Activated B cell treated with CpG ODN at 0.5 μM for 24 hours (primary cell): ENCODE measurements at regions not wholly inside any gene's neighbourhood (a gene's known extent, or its start where the extent isn't known, plus 50 kb on each side); places are given as distances from the start of the nearest gene placed in this dataset.

ENCODE experiments used
- ATAC-seq: fragments of 200-7000 bp; cut with Tn5 transposase; one replicate; pipeline ENCODE4 v1.10.0; 2021; ENCODE audit warnings: low read depth, mild to moderate bottlenecking, moderate library complexity
- CTCF ChIA-PET: fragments of 350-600 bp; sonication (Branson Sonifier 250); formaldehyde crosslinking; loops from one replicate; lab custom pipeline; 2021; ENCODE audit warnings: antibody characterized with exemption; lab: Charles Lee
- POLR2A ChIA-PET: fragments of 350-600 bp; sonication (Branson Sonifier 250); formaldehyde crosslinking; loops from one replicate; lab custom pipeline; 2021; ENCODE audit warnings: antibody characterized with exemption; lab: Charles Lee
- DNase-seq: peaks from one replicate; pipeline ENCODE4 v3.0.0; 2022
- H3K27ac Mint-ChIP-seq: one replicate; pipeline ENCODE4 v1.8.0; 2020; ENCODE audit warnings: mixed read lengths
- H3K27me3 Mint-ChIP-seq: one replicate; pipeline ENCODE4 v1.8.0; 2021; ENCODE audit warnings: mixed read lengths
- H3K36me3 Mint-ChIP-seq: one replicate; pipeline ENCODE4 v1.8.0; 2021; ENCODE audit warnings: low read depth, mixed read lengths
- H3K4me1 Mint-ChIP-seq: one replicate; pipeline ENCODE4 v1.8.0; 2021; ENCODE audit warnings: mixed read lengths
- H3K4me3 Mint-ChIP-seq: one replicate; pipeline ENCODE4 v1.8.0; 2020; ENCODE audit warnings: mild to moderate bottlenecking, mixed read lengths
- H3K9me3 Mint-ChIP-seq: one replicate; pipeline ENCODE4 v1.8.0; 2020; ENCODE audit warnings: mixed read lengths
- CTCF ChIP-seq: fragments of 200-600 bp; IDR thresholded peaks from one replicate; pipeline ENCODE4 v1.8.0; 2022; ENCODE audit warnings: antibody characterized with exemption, mild to moderate bottlenecking
- intact Hi-C: fragments of 100-400 bp; cut with micrococcal nuclease; formaldehyde crosslinking; loops from one replicate; pipeline ENCODE4 v1.15.1; 2024

GRCh38 chr5:68679041-68679440, 414.8 kb upstream of the SLC30A5 start:
- Mint-ChIP-seq H3K27ac (no peak overlapping the region), H3K4me3 (no peak overlapping the region), H3K36me3 (no peaks in the 10 kb centered on the region), H3K4me1 (peaks cover 14% of the 10 kb centered on the region), H3K27me3 (peaks cover 6% of the 10 kb centered on the region), H3K9me3 (no peaks in the 10 kb centered on the region)
- intact Hi-C loops = no loop called here
- TF ChIP-seq CTCF = no peak
- ATAC-seq (no peak), DNase-seq (no peak)
- ChIA-PET CTCF (no interaction called here), POLR2A (no interaction called here)

- peaks cover 14% of the 10 kb centered on the region for H3K4me1 Mint-ChIP-seq
- ChIA-PET CTCF (no interaction called here), POLR2A (no interaction called here)
- H3K27ac Mint-ChIP-seq = no peak overlapping the region
- H3K27me3 Mint-ChIP-seq = peaks cover 8% of the 10 kb centered on the region
- H3K36me3 Mint-ChIP-seq = no peaks in the 10 kb centered on the region
- ATAC-seq (no peak), DNase-seq (no peak)
- H3K9me3 Mint-ChIP-seq = no peaks in the 10 kb centered on the region
- TF ChIP-seq CTCF = no peak
- intact Hi-C loops = no loop called here
- no peak overlapping the region for H3K4me3 Mint-ChIP-seq
Observed at GRCh38 chr5:68680366-68680765, 413.4 kb upstream of the SLC30A5 start.

DNA sequence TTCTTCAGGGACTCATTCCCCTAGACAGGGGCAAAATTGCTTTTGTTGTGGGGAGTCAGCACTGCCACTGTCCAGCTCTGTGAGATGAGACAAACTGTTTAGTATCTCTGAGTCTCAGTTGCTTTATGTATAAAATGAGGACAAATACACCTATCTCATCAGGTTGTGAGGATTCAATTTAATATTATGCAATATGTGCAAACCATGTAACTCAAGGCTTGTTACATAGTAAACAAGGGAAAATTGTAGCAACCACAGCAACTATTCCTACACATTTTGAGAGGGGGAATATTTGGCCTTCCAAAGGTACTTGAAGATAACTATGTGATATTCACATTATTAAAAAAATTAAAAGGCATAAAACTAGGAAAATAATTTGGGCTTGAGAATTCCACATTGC, 411.9 kb upstream of the SLC30A5 start:
- Mint-ChIP-seq H3K9me3 (no peaks in the 10 kb centered on the region), H3K27ac (no peak overlapping the region), H3K4me1 (peaks cover 14% of the 10 kb centered on the region), H3K4me3 (no peak overlapping the region), H3K27me3 (peaks cover 8% of the 10 kb centered on the region), H3K36me3 (no peaks in the 10 kb centered on the region)
- no peak for ATAC-seq
- DNase-seq = no peak
- TF ChIP-seq CTCF = no peak
- POLR2A ChIA-PET = no interaction called here
- CTCF ChIA-PET = no interaction called here
- intact Hi-C loops = no loop called here

DNA sequence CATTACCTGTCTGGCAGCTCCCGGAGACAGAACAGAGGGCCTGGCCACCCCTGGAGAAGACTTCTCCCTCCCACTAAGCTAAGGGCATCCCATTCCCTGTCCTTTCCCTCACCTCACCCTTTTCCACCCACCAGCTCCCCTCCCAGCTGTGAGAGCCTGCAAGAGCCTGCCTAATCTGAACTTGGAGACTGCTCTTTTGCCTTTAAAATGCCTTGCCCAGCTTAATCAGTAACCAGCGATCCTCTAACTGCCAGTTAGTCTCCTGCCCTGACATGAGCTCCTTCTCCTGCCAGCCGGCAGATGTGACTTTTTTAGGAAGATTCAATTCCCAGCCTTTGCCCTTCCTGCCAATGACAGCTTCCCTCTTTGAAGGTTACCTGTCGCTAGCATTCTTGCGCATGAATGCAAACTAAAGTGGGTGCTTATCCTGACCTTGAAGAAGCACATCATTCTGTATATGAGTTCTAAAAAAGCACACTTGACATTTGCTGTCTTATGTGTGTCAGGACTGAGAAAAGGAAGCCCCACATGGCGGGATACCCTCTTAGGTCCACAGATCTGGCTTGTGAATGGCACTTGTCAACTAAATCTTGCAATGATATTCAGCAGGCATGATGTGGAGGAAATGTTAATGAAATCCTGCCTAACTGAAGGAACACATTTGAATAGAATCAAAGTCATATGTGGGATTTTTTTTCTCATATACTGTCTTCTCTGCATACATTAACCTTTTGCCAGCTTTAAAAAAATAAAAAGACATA, 411.2 kb upstream of the SLC30A5 start:
- no peak for ATAC-seq
- no peak overlapping the region for H3K27ac Mint-ChIP-seq
- no peak overlapping the region for H3K4me3 Mint-ChIP-seq

GRCh38 chr5:68683632-68684036, 410.2 kb upstream of the SLC30A5 start:
- H3K4me1 Mint-ChIP-seq = peaks cover 14% of the 10 kb centered on the region
- no peak overlapping the region for H3K27ac Mint-ChIP-seq
- ATAC-seq (no peak), DNase-seq (no peak)
- peaks cover 8% of the 10 kb centered on the region for H3K27me3 Mint-ChIP-seq
- intact Hi-C loops = no loop called here
- no peaks in the 10 kb centered on the region for H3K36me3 Mint-ChIP-seq
- no peak for TF ChIP-seq CTCF
- no peak overlapping the region for H3K4me3 Mint-ChIP-seq
- CTCF ChIA-PET = no interaction called here
- POLR2A ChIA-PET = no interaction called here
- H3K9me3 Mint-ChIP-seq = no peaks in the 10 kb centered on the region

More for the DNA sequence above, 411.2 kb upstream of the SLC30A5 start:
- Mint-ChIP-seq H3K9me3 (no peaks in the 10 kb centered on the region), H3K4me1 (peaks cover 14% of the 10 kb centered on the region), H3K36me3 (no peaks in the 10 kb centered on the region), H3K27me3 (peaks cover 8% of the 10 kb centered on the region)
- intact Hi-C loops = no loop called here
- ChIA-PET CTCF (no interaction called here), POLR2A (no interaction called here)
- DNase-seq = no peak
- no peak for TF ChIP-seq CTCF
